B cell (primary cell): ENCODE measurements at regions not wholly inside any gene's neighbourhood (a gene's known extent, or its start where the extent isn't known, plus 50 kb on each side); places are given as distances from the start of the nearest gene placed in this dataset.

Experiments
- ATAC-seq: fragments of 200-7000 bp; cut with Tn5 transposase; one replicate; pipeline ENCODE4 v1.10.0; 2021; ENCODE audit warnings: low read depth, mild to moderate bottlenecking, moderate number of reproducible peaks, moderate library complexity
- CTCF ChIA-PET: fragments of 350-600 bp; sonication (Branson Sonifier 250); formaldehyde crosslinking; loops from one replicate; lab custom pipeline; 2021; ENCODE audit warnings: antibody characterized with exemption, inconsistent platforms; lab: Charles Lee
- POLR2A ChIA-PET: fragments of 350-600 bp; sonication (Branson Sonifier 250); formaldehyde crosslinking; loops from one replicate; lab custom pipeline; 2021; ENCODE audit warnings: antibody characterized with exemption; lab: Charles Lee
- DNase-seq: peaks from one replicate; pipeline ENCODE4 v3.0.0; 2013
- H2AFZ ChIP-seq: 2 replicates; pipeline ENCODE4 v1.6.1; 2012; ENCODE audit warnings: mild to moderate bottlenecking, low read depth, low read length; ENCODE audit not compliant: insufficient read depth, poor library complexity, severe bottlenecking
- H3K27ac ChIP-seq, 2 donors: 1 replicate in 1 of 2; 2 replicates in 1 of 2; pipeline ENCODE4 v1.5.1; 2012 to 2013; ENCODE audit warnings: low read length in 2 of 2, mild to moderate bottlenecking in 2 of 2, moderate library complexity in 1 of 2
- H3K27me3 ChIP-seq, 4 experiments: fragments of 200-600 bp in 1 of 4; sonication (generic) in 1 of 4; replicated peaks in 1 of 4; 1 replicate in 2 of 4; 2 replicates in 2 of 4; pipeline versions ENCODE4 v1.6.1 to v1.7.0; 2013 to 2016; ENCODE audit warnings: low read length in 3 of 4, mild to moderate bottlenecking in 2 of 4, mixed read lengths in 1 of 4, moderate library complexity in 1 of 4; ENCODE audit not compliant: insufficient read depth in 4 of 4, control insufficient read depth in 3 of 4; ENCODE audit errors: control extremely low read depth in 1 of 4
- H3K36me3 ChIP-seq, 2 experiments: replicated peaks in 1 of 2; 1 replicate in 1 of 2; 2 replicates in 1 of 2; pipeline versions ENCODE4 v1.6.1 to v1.7.1; 2013; ENCODE audit warnings: low read length in 1 of 2; ENCODE audit not compliant: insufficient read depth in 2 of 2, control insufficient read depth in 1 of 2; ENCODE audit errors: control extremely low read depth in 1 of 2, extremely low read depth in 1 of 2
- H3K4me1 ChIP-seq, 2 donors: fragments of 200-600 bp in 1 of 2; sonication (generic) in 1 of 2; 1 replicate in 1 of 2; 2 replicates in 1 of 2; pipeline versions ENCODE4 v1.5.1 to v1.6.1; 2013 to 2017; ENCODE audit warnings: low read length in 2 of 2; ENCODE audit not compliant: control insufficient read depth in 2 of 2, insufficient read depth in 2 of 2
- H3K4me2 ChIP-seq: replicated peaks from 2 replicates; pipeline ENCODE3; 2012; ENCODE audit warnings: mild to moderate bottlenecking, low read depth, low read length; ENCODE audit not compliant: poor library complexity, severe bottlenecking
- H3K4me3 ChIP-seq, 5 experiments: fragments of 200-600 bp in 1 of 5; sonication (generic) in 1 of 5; 1 replicate in 3 of 5; 2 replicates in 2 of 5; pipeline versions ENCODE4 v1.5.1 to v1.7.0; 2011 to 2016; ENCODE audit warnings: low read length in 4 of 5, mild to moderate bottlenecking in 4 of 5, low read depth in 2 of 5, control low read depth in 1 of 5, moderate library complexity in 1 of 5; ENCODE audit not compliant: insufficient read depth in 1 of 5; ENCODE audit errors: control extremely low read depth in 1 of 5, extremely low read depth in 1 of 5
- H3K79me2 ChIP-seq: fragments of 200-600 bp; sonication (generic); one replicate; pipeline ENCODE4 v1.6.0; 2016; ENCODE audit warnings: low read length; ENCODE audit not compliant: control insufficient read depth, insufficient read depth
- H3K9ac ChIP-seq: fragments of 200-600 bp; sonication (generic); 2 replicates; pipeline ENCODE4 v1.6.1; 2017; ENCODE audit warnings: mild to moderate bottlenecking, low read length, moderate library complexity
- H3K9me3 ChIP-seq, 3 donors: one replicate each; pipeline versions ENCODE4 v1.6.1 to v1.7.1; 2013; ENCODE audit warnings: low read length in 2 of 3; ENCODE audit not compliant: control insufficient read depth in 2 of 3, insufficient read depth in 1 of 3; ENCODE audit errors: control extremely low read depth in 1 of 3
- H4K20me1 ChIP-seq: 2 replicates; pipeline ENCODE4 v1.6.0; 2012; ENCODE audit warnings: mild to moderate bottlenecking, low read length; ENCODE audit not compliant: insufficient read depth, control insufficient read depth, poor library complexity, severe bottlenecking
- H3K27ac Mint-ChIP-seq: one replicate; pipeline ENCODE4 v1.8.0; 2021; ENCODE audit warnings: mixed read lengths
- H3K27me3 Mint-ChIP-seq: one replicate; pipeline ENCODE4 v1.8.0; 2021; ENCODE audit warnings: mixed read lengths
- H3K4me1 Mint-ChIP-seq: one replicate; pipeline ENCODE4 v1.8.0; 2021; ENCODE audit warnings: mixed read lengths
- H3K4me3 Mint-ChIP-seq: one replicate; pipeline ENCODE4 v1.8.0; 2021; ENCODE audit warnings: mixed read lengths
- H3K9me3 Mint-ChIP-seq: one replicate; pipeline ENCODE4 v1.8.0; 2022; ENCODE audit warnings: mixed read lengths; ENCODE audit not compliant: insufficient read depth
- CTCF ChIP-seq: fragments of 200-600 bp; IDR thresholded peaks from one replicate; pipeline ENCODE4 v1.8.0; 2022; ENCODE audit warnings: antibody characterized with exemption, mild to moderate bottlenecking
- EZH2 ChIP-seq: IDR thresholded peaks from 2 replicates; pipeline ENCODE4 v1.6.1; 2012; ENCODE audit warnings: borderline replicate concordance, low read depth, mild to moderate bottlenecking, moderate library complexity, low read length; ENCODE audit not compliant: insufficient read depth, poor library complexity, severe bottlenecking
- WGBS: methylation state at CpG from one replicate; pipeline ENCODE4 v1.1.5; 2013; ENCODE audit warnings: missing lambda C conversion rate; ENCODE audit not compliant: insufficient coverage; 5-methylcytosine and 5-hydroxymethylcytosine counted together
- intact Hi-C: fragments of 100-400 bp; cut with micrococcal nuclease; formaldehyde crosslinking; loops from one replicate; pipeline ENCODE4 v1.10.0; 2022

GRCh38 chr1:55670331-55671082, 455.3 kb upstream of the USP24 start:
- H3K4me1 ChIP-seq = no peaks in the 10 kb centered on the region
- no peak overlapping the region for H3K9ac ChIP-seq
- TF ChIP-seq EZH2 (no peak), CTCF (no peak)
- H3K27ac ChIP-seq = no peak overlapping the region
- H3K4me2 ChIP-seq = no peak overlapping the region
- H4K20me1 ChIP-seq = no peaks in the 10 kb centered on the region
- peaks cover 0 to 2% (median 0%) of the 10 kb centered on the region in 3 donors for H3K9me3 ChIP-seq
- POLR2A ChIA-PET = no interaction called here
- 68% methylated on average over 2 of the region's 5 CpGs for WGBS
- H3K79me2 ChIP-seq = no peaks in the 10 kb centered on the region
- no peaks in the 10 kb centered on the region for H3K36me3 ChIP-seq
- H2AFZ ChIP-seq = no peak overlapping the region
- H3K4me1 Mint-ChIP-seq = no peaks in the 10 kb centered on the region
- no peak overlapping the region for H3K27ac Mint-ChIP-seq
- H3K4me3 Mint-ChIP-seq = no peak overlapping the region
- no peak for DNase-seq
- H3K27me3 Mint-ChIP-seq = no peaks in the 10 kb centered on the region
- H3K9me3 Mint-ChIP-seq = no peaks in the 10 kb centered on the region
- no peak overlapping the region for H3K4me3 ChIP-seq
- ATAC-seq = no peak
- no peaks in the 10 kb centered on the region for H3K27me3 ChIP-seq
- CTCF ChIA-PET = no interaction called here
- intact Hi-C loops = no loop called here

GRCh38 chr1:55669293-55669692, 454.1 kb upstream of the USP24 start:
- H3K27me3 ChIP-seq = no peaks in the 10 kb centered on the region
- H3K36me3 ChIP-seq = no peaks in the 10 kb centered on the region
- no peak overlapping the region for H3K9ac ChIP-seq
- ATAC-seq (no peak), DNase-seq (no peak)
- POLR2A ChIA-PET = no interaction called here
- 75% methylated on average over 2 of the region's 3 CpGs for WGBS
- no peaks in the 10 kb centered on the region for H3K4me1 ChIP-seq
- Mint-ChIP-seq H3K4me3 (no peak overlapping the region), H3K27me3 (no peaks in the 10 kb centered on the region), H3K9me3 (no peaks in the 10 kb centered on the region), H3K4me1 (no peaks in the 10 kb centered on the region), H3K27ac (no peak overlapping the region)
- no peaks in the 10 kb centered on the region for H4K20me1 ChIP-seq
- intact Hi-C loops = no loop called here
- H3K4me2 ChIP-seq = no peak overlapping the region
- no peak overlapping the region for H3K27ac ChIP-seq
- CTCF ChIA-PET = no interaction called here
- TF ChIP-seq CTCF = no peak
- no peak for TF ChIP-seq EZH2
- no peaks in the 10 kb centered on the region for H3K79me2 ChIP-seq
- H3K9me3 ChIP-seq = no peaks in the 10 kb centered on the region
- H3K4me3 ChIP-seq = no peak overlapping the region
- no peak overlapping the region for H2AFZ ChIP-seq
